ENCODE measurements at regions not wholly inside any gene's neighbourhood (a gene's known extent, or its start where the extent isn't known, plus 50 kb on each side); places are given as distances from the start of the nearest gene placed in this dataset.

DNA sequence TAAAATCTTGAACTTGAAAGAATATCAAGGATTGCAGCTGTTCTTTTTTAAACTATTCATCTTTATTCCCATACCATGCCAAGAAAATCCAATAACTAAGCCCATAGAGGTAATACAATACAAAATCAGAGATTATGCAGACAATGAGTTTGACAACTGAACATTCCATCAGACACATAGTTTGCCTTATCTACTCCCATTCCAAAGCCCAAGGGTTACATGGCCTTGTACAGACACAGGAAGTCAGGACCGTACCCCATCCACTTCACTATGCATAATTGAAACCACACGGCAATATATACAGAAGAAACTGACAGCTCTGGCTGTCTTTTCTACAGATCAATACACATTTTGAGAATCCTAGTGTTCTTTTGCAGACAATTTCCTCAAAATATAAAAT is 181.3 kb downstream of the TMX3 start:
- Histone ChIP-seq H3K9me3 (no peaks in the 10 kb centered on the region), H3K27me3 (replicated peaks; ENCODE audit: insufficient read depth) (no peaks in the 10 kb centered on the region), H3K27ac (no peak overlapping the region), H3K36me3 (no peaks in the 10 kb centered on the region), H3K4me1 (replicated peaks) (no peaks in the 10 kb centered on the region), H3K4me3 (no peak overlapping the region)
- WGBS = 76% methylated on average over 2 of the region's 2 CpGs
- no peak for TF ChIP-seq POLR2AphosphoS5 (IDR thresholded peaks at IDR 0.05)
- TF ChIP-seq, protein P1, sequence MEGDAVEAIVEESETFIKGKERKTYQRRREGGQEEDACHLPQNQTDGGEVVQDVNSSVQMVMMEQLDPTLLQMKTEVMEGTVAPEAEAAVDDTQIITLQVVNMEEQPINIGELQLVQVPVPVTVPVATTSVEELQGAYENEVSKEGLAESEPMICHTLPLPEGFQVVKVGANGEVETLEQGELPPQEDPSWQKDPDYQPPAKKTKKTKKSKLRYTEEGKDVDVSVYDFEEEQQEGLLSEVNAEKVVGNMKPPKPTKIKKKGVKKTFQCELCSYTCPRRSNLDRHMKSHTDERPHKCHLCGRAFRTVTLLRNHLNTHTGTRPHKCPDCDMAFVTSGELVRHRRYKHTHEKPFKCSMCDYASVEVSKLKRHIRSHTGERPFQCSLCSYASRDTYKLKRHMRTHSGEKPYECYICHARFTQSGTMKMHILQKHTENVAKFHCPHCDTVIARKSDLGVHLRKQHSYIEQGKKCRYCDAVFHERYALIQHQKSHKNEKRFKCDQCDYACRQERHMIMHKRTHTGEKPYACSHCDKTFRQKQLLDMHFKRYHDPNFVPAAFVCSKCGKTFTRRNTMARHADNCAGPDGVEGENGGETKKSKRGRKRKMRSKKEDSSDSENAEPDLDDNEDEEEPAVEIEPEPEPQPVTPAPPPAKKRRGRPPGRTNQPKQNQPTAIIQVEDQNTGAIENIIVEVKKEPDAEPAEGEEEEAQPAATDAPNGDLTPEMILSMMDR (IDR thresholded peaks at IDR 0.05) = no peak
- TF ChIP-seq POLR2A (IDR thresholded peaks at IDR 0.05) = no peak
- no peak for DNase-seq (ENCODE audit: low spot score)
- intact Hi-C loops (cut with DNase I) = no loop called here

DNA sequence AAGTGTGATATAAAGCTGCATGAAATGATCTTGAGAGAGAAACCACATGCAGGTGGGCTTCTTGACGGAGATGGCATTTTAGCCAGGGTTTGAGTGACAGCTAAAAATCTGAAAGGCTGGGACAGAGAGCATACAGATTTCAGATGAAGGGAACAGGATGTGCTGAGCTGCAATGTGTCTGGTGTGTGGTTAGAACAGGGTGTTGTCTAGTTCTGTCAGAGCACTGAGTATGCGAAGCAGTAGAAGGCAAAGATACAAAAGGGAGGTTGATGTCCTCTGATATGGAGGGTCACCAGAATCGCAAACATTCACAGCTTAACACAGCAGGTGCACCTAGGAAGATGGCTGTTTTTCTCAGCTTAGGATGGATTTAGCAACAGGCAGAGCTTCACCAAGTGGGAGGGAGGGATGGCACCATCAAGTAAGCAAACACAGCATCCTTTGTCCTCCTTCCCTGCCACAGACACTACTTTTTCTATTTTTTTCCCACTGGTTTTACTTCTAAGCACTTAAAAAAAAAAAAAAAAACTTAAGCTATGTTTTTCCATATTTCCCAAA is 182.5 kb downstream of the TMX3 start:
- no peaks in the 10 kb centered on the region for H3K4me1 ChIP-seq (replicated peaks)
- intact Hi-C loops (cut with DNase I) = no loop called here
- DNase-seq (ENCODE audit: low spot score) = no peak
- no peak overlapping the region for H3K27ac ChIP-seq
- 49% methylated on average over 3 of the region's 3 CpGs for WGBS
- H3K27me3 ChIP-seq (replicated peaks; ENCODE audit: insufficient read depth) = no peaks in the 10 kb centered on the region
- H3K36me3 ChIP-seq = no peaks in the 10 kb centered on the region
- no peak for TF ChIP-seq POLR2AphosphoS5 (IDR thresholded peaks at IDR 0.05)
- TF ChIP-seq, protein P1 (IDR thresholded peaks at IDR 0.05) = no peak
- no peak for TF ChIP-seq POLR2A (IDR thresholded peaks at IDR 0.05)
- H3K4me3 ChIP-seq = no peak overlapping the region
- no peaks in the 10 kb centered on the region for H3K9me3 ChIP-seq

DNA sequence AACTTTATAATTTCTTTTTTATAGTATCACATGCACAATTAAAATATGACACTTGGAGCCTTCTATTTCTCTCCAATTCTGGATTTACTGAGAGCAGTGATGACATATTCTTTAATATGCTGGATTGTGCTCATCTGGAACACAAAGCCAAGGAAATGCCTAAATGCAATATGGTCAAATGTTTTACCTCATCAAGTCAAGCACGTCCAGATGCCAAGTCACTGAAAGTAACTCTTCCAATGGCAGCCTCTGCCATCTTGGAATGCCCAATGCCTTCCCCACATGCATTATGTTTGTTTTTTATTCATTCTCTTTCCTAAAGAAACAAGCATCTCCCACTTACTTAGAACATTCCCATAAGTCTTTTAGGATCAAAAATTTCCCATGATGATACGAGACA is 189.8 kb downstream of the TMX3 start:
- intact Hi-C loops (cut with DNase I) = no loop called here
- Histone ChIP-seq H3K4me1 (replicated peaks) (no peaks in the 10 kb centered on the region), H3K27me3 (replicated peaks; ENCODE audit: insufficient read depth) (no peaks in the 10 kb centered on the region), H3K27ac (no peak overlapping the region), H3K4me3 (no peak overlapping the region), H3K36me3 (no peaks in the 10 kb centered on the region), H3K9me3 (no peaks in the 10 kb centered on the region)
- no peak for TF ChIP-seq POLR2A (IDR thresholded peaks at IDR 0.05)
- TF ChIP-seq POLR2AphosphoS5 (IDR thresholded peaks at IDR 0.05) = no peak
- TF ChIP-seq, protein P1 (IDR thresholded peaks at IDR 0.05) = no peak
- no peak for DNase-seq (ENCODE audit: low spot score)
- 75% methylated on average over 2 of the region's 2 CpGs for WGBS

DNA sequence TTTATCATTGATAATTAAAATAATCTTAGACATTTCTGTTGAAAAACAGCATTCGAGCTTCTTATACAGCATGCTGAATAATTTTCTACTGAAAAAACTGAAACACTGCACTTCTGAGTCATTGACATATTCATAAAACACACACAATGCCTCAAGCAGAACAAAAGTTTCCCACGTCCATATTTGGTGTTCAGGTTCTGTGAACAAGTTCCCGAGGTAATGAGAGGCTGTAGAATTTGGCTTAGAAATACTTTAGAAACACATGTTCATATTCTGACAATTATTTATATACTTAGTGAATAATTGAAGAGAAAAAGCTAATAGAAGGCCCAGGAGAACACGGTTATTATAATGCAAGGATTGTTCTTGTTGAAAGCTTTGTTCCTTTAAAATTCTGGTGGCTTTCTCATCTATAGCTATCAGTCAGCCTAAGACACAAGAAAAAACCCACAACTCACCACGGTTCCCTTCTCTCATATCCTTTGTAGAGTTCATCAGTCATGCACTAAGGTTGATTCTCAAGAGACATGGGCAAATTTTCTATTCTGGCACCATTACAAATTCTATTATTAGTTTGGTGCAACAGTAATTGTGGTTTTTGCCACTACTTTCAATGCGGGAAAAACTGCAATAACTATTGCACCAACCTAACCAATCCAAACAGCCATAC is 194.4 kb downstream of the TMX3 start:
- DNase-seq (ENCODE audit: low spot score) = no peak
- H3K27ac ChIP-seq = no peak overlapping the region
- intact Hi-C loops (cut with DNase I) = no loop called here
- 56% methylated on average over 6 of the region's 6 CpGs for WGBS
- no peaks in the 10 kb centered on the region for H3K9me3 ChIP-seq
- no peaks in the 10 kb centered on the region for H3K4me1 ChIP-seq (replicated peaks)
- TF ChIP-seq, protein P1 (IDR thresholded peaks at IDR 0.05) = no peak
- TF ChIP-seq POLR2AphosphoS5 (IDR thresholded peaks at IDR 0.05) = no peak
- no peak for TF ChIP-seq POLR2A (IDR thresholded peaks at IDR 0.05)
- no peaks in the 10 kb centered on the region for H3K36me3 ChIP-seq
- no peaks in the 10 kb centered on the region for H3K27me3 ChIP-seq (replicated peaks; ENCODE audit: insufficient read depth)
- H3K4me3 ChIP-seq = no peak overlapping the region

DNA sequence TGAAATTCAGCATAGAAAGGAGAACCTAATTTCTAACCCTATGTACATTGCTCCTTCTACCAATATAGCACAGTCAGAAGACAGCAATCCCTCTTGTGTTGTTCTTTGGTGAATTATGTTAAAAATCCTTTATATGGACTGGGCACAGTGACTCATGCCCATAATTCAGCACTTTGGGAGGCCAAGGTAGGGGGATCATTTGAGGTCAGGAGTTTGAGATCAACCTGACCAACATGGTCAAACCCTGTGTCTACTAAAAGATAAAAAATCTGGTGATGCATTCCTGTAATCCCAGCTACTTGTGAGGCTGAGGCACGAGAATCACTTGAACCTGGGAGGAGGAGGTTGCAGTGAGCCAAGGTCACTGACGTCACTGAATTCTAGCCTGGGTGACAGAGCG is 195.6 kb downstream of the TMX3 start:
- TF ChIP-seq, protein P1 (IDR thresholded peaks at IDR 0.05) = no peak
- TF ChIP-seq POLR2A (IDR thresholded peaks at IDR 0.05) (no peak), POLR2AphosphoS5 (IDR thresholded peaks at IDR 0.05) (no peak)
- H3K27ac ChIP-seq = no peak overlapping the region
- H3K27me3 ChIP-seq (replicated peaks; ENCODE audit: insufficient read depth) = no peaks in the 10 kb centered on the region
- intact Hi-C loops (cut with DNase I) = no loop called here
- H3K36me3 ChIP-seq = no peaks in the 10 kb centered on the region
- H3K4me3 ChIP-seq = no peak overlapping the region
- no peaks in the 10 kb centered on the region for H3K4me1 ChIP-seq (replicated peaks)
- 78% methylated on average over 3 of the region's 3 CpGs for WGBS
- DNase-seq (ENCODE audit: low spot score) = no peak
- H3K9me3 ChIP-seq = no peaks in the 10 kb centered on the region
